H1 (cell line): ENCODE measurements at regions not wholly inside any gene's neighbourhood (a gene's known extent, or its start where the extent isn't known, plus 50 kb on each side); places are given as distances from the start of the nearest gene placed in this dataset.

Experiments
- POLR2A ChIP-seq, 2 experiments: IDR thresholded peaks; 1 replicate in 1 of 2; 2 replicates in 1 of 2; pipeline ENCODE4 v1.6.1; 2011; ENCODE audit warnings: low read depth in 2 of 2, low read length in 2 of 2, mild to moderate bottlenecking in 2 of 2; ENCODE audit errors: control extremely low read depth in 1 of 2

- no peak for TF ChIP-seq POLR2A (IDR thresholded peaks at IDR 0.05; ENCODE audit: control extremely low read depth in 1 of 2, low read depth in 2 of 2, low read length in 2 of 2)
These were observed 155.7 kb downstream of the ACER2 start (continued) for GRCh38 chr9:19564396-19565061.
